Ishikawa (cell line): ENCODE measurements at regions not wholly inside any gene's neighbourhood (a gene's known extent, or its start where the extent isn't known, plus 50 kb on each side); places are given as distances from the start of the nearest gene placed in this dataset.

Experiments used
- MAX ChIP-seq: IDR thresholded peaks from 2 replicates; pipeline ENCODE4 v1.6.1; 2012
- TF ChIP-seq, protein P1 (sequence below): IDR thresholded peaks from 2 replicates; pipeline ENCODE4 v1.6.1; 2012; ENCODE audit warnings: low read depth, mild to moderate bottlenecking

DNA sequence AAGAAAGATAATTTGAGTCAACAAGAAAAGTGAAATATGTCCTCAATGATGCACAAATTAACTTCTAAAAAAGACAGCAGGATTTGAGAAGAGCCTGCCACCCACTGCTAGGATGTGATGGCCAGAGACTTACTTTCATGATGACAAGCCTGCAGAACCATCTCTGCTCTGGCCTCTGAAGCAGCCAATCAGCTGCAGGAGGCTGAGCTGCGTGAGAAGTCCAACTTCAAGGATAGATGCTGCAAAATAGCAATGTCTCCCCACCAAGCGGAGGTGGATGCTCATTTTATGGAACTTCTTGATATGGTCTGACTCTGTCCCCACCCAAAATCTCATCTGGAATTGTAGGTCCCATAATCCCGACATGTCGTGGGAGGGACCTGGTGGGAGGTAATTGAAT, 53.1 kb downstream of the CYRIA start:
- TF ChIP-seq MAX: no peak
- TF ChIP-seq, protein P1, sequence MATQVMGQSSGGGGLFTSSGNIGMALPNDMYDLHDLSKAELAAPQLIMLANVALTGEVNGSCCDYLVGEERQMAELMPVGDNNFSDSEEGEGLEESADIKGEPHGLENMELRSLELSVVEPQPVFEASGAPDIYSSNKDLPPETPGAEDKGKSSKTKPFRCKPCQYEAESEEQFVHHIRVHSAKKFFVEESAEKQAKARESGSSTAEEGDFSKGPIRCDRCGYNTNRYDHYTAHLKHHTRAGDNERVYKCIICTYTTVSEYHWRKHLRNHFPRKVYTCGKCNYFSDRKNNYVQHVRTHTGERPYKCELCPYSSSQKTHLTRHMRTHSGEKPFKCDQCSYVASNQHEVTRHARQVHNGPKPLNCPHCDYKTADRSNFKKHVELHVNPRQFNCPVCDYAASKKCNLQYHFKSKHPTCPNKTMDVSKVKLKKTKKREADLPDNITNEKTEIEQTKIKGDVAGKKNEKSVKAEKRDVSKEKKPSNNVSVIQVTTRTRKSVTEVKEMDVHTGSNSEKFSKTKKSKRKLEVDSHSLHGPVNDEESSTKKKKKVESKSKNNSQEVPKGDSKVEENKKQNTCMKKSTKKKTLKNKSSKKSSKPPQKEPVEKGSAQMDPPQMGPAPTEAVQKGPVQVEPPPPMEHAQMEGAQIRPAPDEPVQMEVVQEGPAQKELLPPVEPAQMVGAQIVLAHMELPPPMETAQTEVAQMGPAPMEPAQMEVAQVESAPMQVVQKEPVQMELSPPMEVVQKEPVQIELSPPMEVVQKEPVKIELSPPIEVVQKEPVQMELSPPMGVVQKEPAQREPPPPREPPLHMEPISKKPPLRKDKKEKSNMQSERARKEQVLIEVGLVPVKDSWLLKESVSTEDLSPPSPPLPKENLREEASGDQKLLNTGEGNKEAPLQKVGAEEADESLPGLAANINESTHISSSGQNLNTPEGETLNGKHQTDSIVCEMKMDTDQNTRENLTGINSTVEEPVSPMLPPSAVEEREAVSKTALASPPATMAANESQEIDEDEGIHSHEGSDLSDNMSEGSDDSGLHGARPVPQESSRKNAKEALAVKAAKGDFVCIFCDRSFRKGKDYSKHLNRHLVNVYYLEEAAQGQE: no peak
